DOHH2 (cell line): ENCODE measurements at regions not wholly inside any gene's neighbourhood (a gene's known extent, or its start where the extent isn't known, plus 50 kb on each side); places are given as distances from the start of the nearest gene placed in this dataset.

Experiments
- H3F3A ChIP-seq: fragments of 200-600 bp; sonication (generic), shearing (Covaris generic); 2 replicates; pipeline ENCODE4 v1.6.0; 2016; ENCODE audit warnings: antibody characterized with exemption, mild to moderate bottlenecking; ENCODE audit not compliant: control insufficient read depth, insufficient read depth
- H3K27ac ChIP-seq: fragments of 200-600 bp; sonication (generic); 2 replicates; pipeline ENCODE4 v1.5.1; 2014; ENCODE audit warnings: low read depth, mild to moderate bottlenecking, low read length, moderate library complexity
- H3K27me3 ChIP-seq: fragments of 200-600 bp; sonication (generic); 2 replicates; pipeline ENCODE4 v1.6.1; 2014; ENCODE audit warnings: mild to moderate bottlenecking, low read length, mixed read lengths; ENCODE audit not compliant: control insufficient read depth
- H3K36me3 ChIP-seq: fragments of 200-600 bp; sonication (generic); 2 replicates; pipeline ENCODE4 v1.6.1; 2014; ENCODE audit warnings: mild to moderate bottlenecking, low read length, moderate library complexity, mixed read lengths; ENCODE audit not compliant: control insufficient read depth
- H3K4me1 ChIP-seq: fragments of 200-600 bp; sonication (generic); 2 replicates; pipeline ENCODE4 v1.6.1; 2014; ENCODE audit warnings: mild to moderate bottlenecking, low read length, mixed read lengths; ENCODE audit not compliant: control insufficient read depth
- H3K4me2 ChIP-seq: fragments of 200-600 bp; sonication (generic); 2 replicates; pipeline ENCODE4 v1.6.0; 2014; ENCODE audit warnings: mild to moderate bottlenecking, low read length, moderate library complexity
- H3K4me3 ChIP-seq: fragments of 200-600 bp; sonication (generic); 2 replicates; pipeline ENCODE4 v1.5.1; 2014; ENCODE audit warnings: mild to moderate bottlenecking, low read length, mixed read lengths
- H3K79me2 ChIP-seq: fragments of 200-600 bp; sonication (generic); 2 replicates; pipeline ENCODE4 v1.6.1; 2014; ENCODE audit warnings: mild to moderate bottlenecking, low read length, mixed read lengths; ENCODE audit not compliant: control insufficient read depth
- H3K9me2 ChIP-seq: fragments of 200-600 bp; sonication (generic); replicated peaks from 2 replicates; pipeline ENCODE4 v1.6.1; 2014; ENCODE audit warnings: mild to moderate bottlenecking, low read length, mixed read lengths; ENCODE audit not compliant: control insufficient read depth
- H3K9me3 ChIP-seq: fragments of 200-600 bp; sonication (generic); 2 replicates; pipeline ENCODE4 v1.6.1; 2014; ENCODE audit warnings: antibody characterized with exemption, low read length, mixed read lengths; ENCODE audit not compliant: control insufficient read depth, insufficient read depth
- H4K20me1 ChIP-seq: fragments of 200-600 bp; sonication (generic); 2 replicates; pipeline ENCODE4 v1.6.0; 2014; ENCODE audit warnings: low read depth, mild to moderate bottlenecking, antibody characterized with exemption, low read length, moderate library complexity; ENCODE audit not compliant: control insufficient read depth, insufficient read depth
- CTCF ChIP-seq: fragments of 200-600 bp; sonication (generic); IDR thresholded peaks from one replicate; pipeline ENCODE4 v1.5.1; 2014; ENCODE audit warnings: antibody characterized with exemption, mild to moderate bottlenecking, low read depth, low read length; ENCODE audit not compliant: poor library complexity, severe bottlenecking
- EZH2phosphoT487 ChIP-seq: fragments of 200-600 bp; sonication (generic); IDR thresholded peaks from 2 replicates; pipeline ENCODE4 v1.6.1; 2017; ENCODE audit warnings: borderline replicate concordance, mild to moderate bottlenecking, antibody characterized with exemption, low read length, moderate library complexity, mixed read lengths

- TF ChIP-seq CTCF = no peak
- no peak for TF ChIP-seq EZH2phosphoT487
- Histone ChIP-seq H3K79me2 (no peaks in the 10 kb centered on the region), H4K20me1 (no peaks in the 10 kb centered on the region), H3F3A (no peaks in the 10 kb centered on the region), H3K27ac (no peak overlapping the region), H3K9me3 (no peaks in the 10 kb centered on the region), H3K27me3 (no peaks in the 10 kb centered on the region), H3K9me2 (no peaks in the 10 kb centered on the region), H3K36me3 (no peaks in the 10 kb centered on the region), H3K4me1 (no peaks in the 10 kb centered on the region), H3K4me2 (no peak overlapping the region), H3K4me3 (no peak overlapping the region)
Measured at GRCh38 chr13:38283346-38283745, 66.3 kb upstream of the UFM1 start.

GRCh38 chr13:38265132-38265497 is 84.5 kb upstream of the UFM1 start:
- no peaks in the 10 kb centered on the region for H3K27me3 ChIP-seq
- no peak overlapping the region for H3K4me2 ChIP-seq
- no peak overlapping the region for H3K4me3 ChIP-seq
- no peaks in the 10 kb centered on the region for H3K79me2 ChIP-seq
- H3K9me2 ChIP-seq = no peaks in the 10 kb centered on the region
- no peaks in the 10 kb centered on the region for H3K4me1 ChIP-seq
- H3K9me3 ChIP-seq = no peaks in the 10 kb centered on the region
- no peaks in the 10 kb centered on the region for H3F3A ChIP-seq
- TF ChIP-seq CTCF = no peak
- TF ChIP-seq EZH2phosphoT487 = no peak
- no peaks in the 10 kb centered on the region for H3K36me3 ChIP-seq
- H4K20me1 ChIP-seq = no peaks in the 10 kb centered on the region
- no peak overlapping the region for H3K27ac ChIP-seq

GRCh38 chr13:38264363-38265131 is 85.1 kb upstream of the UFM1 start:
- TF ChIP-seq EZH2phosphoT487 (no peak), CTCF (no peak)
- no peaks in the 10 kb centered on the region for H3K36me3 ChIP-seq

GRCh38 chr13:38262211-38262610 is 87.4 kb upstream of the UFM1 start:
- Histone ChIP-seq H3K36me3 (no peaks in the 10 kb centered on the region), H3K27ac (no peak overlapping the region), H3K9me3 (no peaks in the 10 kb centered on the region), H4K20me1 (no peaks in the 10 kb centered on the region), H3K27me3 (no peaks in the 10 kb centered on the region), H3K4me2 (no peak overlapping the region), H3K4me3 (no peak overlapping the region), H3K4me1 (no peaks in the 10 kb centered on the region), H3K9me2 (no peaks in the 10 kb centered on the region), H3K79me2 (no peaks in the 10 kb centered on the region), H3F3A (no peaks in the 10 kb centered on the region)
- TF ChIP-seq EZH2phosphoT487 (no peak), CTCF (no peak)

More at GRCh38 chr13:38264363-38265131, 85.1 kb upstream of the UFM1 start:
- no peaks in the 10 kb centered on the region for H3K9me2 ChIP-seq
- H3K9me3 ChIP-seq = no peaks in the 10 kb centered on the region
- no peaks in the 10 kb centered on the region for H3F3A ChIP-seq
- H3K27ac ChIP-seq = no peak overlapping the region
- H3K4me3 ChIP-seq = no peak overlapping the region
- no peak overlapping the region for H3K4me2 ChIP-seq
- no peaks in the 10 kb centered on the region for H3K79me2 ChIP-seq
- no peaks in the 10 kb centered on the region for H3K4me1 ChIP-seq
- H3K27me3 ChIP-seq = no peaks in the 10 kb centered on the region
- no peaks in the 10 kb centered on the region for H4K20me1 ChIP-seq
